ENCODE measurements at regions not wholly inside any gene's neighbourhood (a gene's known extent, or its start where the extent isn't known, plus 50 kb on each side); places are given as distances from the start of the nearest gene placed in this dataset.
"Not testable (repeated sequence)": the region's sequence is repeated elsewhere in the genome, so short reads cannot be mapped to it uniquely, and the experiment has no call there.

- Histone ChIP-seq H2AFZ (no peak overlapping the region), H3K79me2 (no peaks in the 10 kb centered on the region), H3K36me3 (ENCODE audit: control insufficient read depth, insufficient read depth, low read length) (no peaks in the 10 kb centered on the region), H3K4me3 (ENCODE audit: low read depth, low read length) (no peak overlapping the region), H3K9ac (no peak overlapping the region), H3K27ac (no peak overlapping the region), H3K27me3 (ENCODE audit: control insufficient read depth, insufficient read depth, low read length) (no peaks in the 10 kb centered on the region), H3K9me3 (ENCODE audit: control insufficient read depth, low read length) (no peaks in the 10 kb centered on the region), H3K4me1 (no peaks in the 10 kb centered on the region), H3K4me2 (ENCODE audit: low read length) (no peak overlapping the region)
- no peak for TF ChIP-seq CTCF (IDR thresholded peaks at IDR 0.05)
Measured at GRCh38 chr11:38538866-38539680, 1941.0 kb upstream of the RAG2 start.

- H3K4me2 ChIP-seq (ENCODE audit: low read length): no peak overlapping the region
- H3K4me1 ChIP-seq: no peaks in the 10 kb centered on the region
Measured at GRCh38 chr11:38530226-38530625, 1932.2 kb upstream of the RAG2 start.

GRCh38 chr11:38524945-38525344 is 1926.9 kb upstream of the RAG2 start:
- no peak overlapping the region for H3K9ac ChIP-seq
- no peaks in the 10 kb centered on the region for H3K79me2 ChIP-seq
- no peak for TF ChIP-seq CTCF (IDR thresholded peaks at IDR 0.05)
- H2AFZ ChIP-seq: no peak overlapping the region
- no peaks in the 10 kb centered on the region for H3K36me3 ChIP-seq (ENCODE audit: control insufficient read depth, insufficient read depth, low read length)
- no peak overlapping the region for H3K4me3 ChIP-seq (ENCODE audit: low read depth, low read length)
- H3K4me2 ChIP-seq (ENCODE audit: low read length): no peak overlapping the region
- H3K27ac ChIP-seq: no peak overlapping the region
- no peaks in the 10 kb centered on the region for H3K27me3 ChIP-seq (ENCODE audit: control insufficient read depth, insufficient read depth, low read length)
- H3K4me1 ChIP-seq: no peaks in the 10 kb centered on the region
- H3K9me3 ChIP-seq (ENCODE audit: control insufficient read depth, low read length): no peaks in the 10 kb centered on the region

More at GRCh38 chr11:38530226-38530625, 1932.2 kb upstream of the RAG2 start:
- no peaks in the 10 kb centered on the region for H3K27me3 ChIP-seq (ENCODE audit: control insufficient read depth, insufficient read depth, low read length)
- no peak for TF ChIP-seq CTCF (IDR thresholded peaks at IDR 0.05)
- no peaks in the 10 kb centered on the region for H3K36me3 ChIP-seq (ENCODE audit: control insufficient read depth, insufficient read depth, low read length)
- H3K4me3 ChIP-seq (ENCODE audit: low read depth, low read length): no peak overlapping the region
- H3K9me3 ChIP-seq (ENCODE audit: control insufficient read depth, low read length): no peaks in the 10 kb centered on the region
- no peak overlapping the region for H3K27ac ChIP-seq
- no peak overlapping the region for H2AFZ ChIP-seq
- H3K79me2 ChIP-seq: no peaks in the 10 kb centered on the region
- H3K9ac ChIP-seq: no peak overlapping the region

- Histone ChIP-seq H3K79me2 (no peaks in the 10 kb centered on the region), H3K27ac (no peak overlapping the region), H3K4me1 (no peaks in the 10 kb centered on the region), H3K9ac (no peak overlapping the region), H3K36me3 (ENCODE audit: control insufficient read depth, insufficient read depth, low read length) (no peaks in the 10 kb centered on the region), H3K4me2 (ENCODE audit: low read length) (no peak overlapping the region), H2AFZ (no peak overlapping the region), H3K9me3 (ENCODE audit: control insufficient read depth, low read length) (no peaks in the 10 kb centered on the region), H3K4me3 (ENCODE audit: low read depth, low read length) (no peak overlapping the region), H3K27me3 (ENCODE audit: control insufficient read depth, insufficient read depth, low read length) (no peaks in the 10 kb centered on the region)
- no peak for TF ChIP-seq CTCF (IDR thresholded peaks at IDR 0.05)
Measured at GRCh38 chr11:38517991-38518390, 1920.0 kb upstream of the RAG2 start.

- H3K4me3 ChIP-seq (ENCODE audit: low read depth, low read length); H3K27me3 ChIP-seq (ENCODE audit: control insufficient read depth, insufficient read depth, low read length); H3K4me2 ChIP-seq (ENCODE audit: low read length); H2AFZ ChIP-seq; H3K9ac ChIP-seq; H3K27ac ChIP-seq; H3K79me2 ChIP-seq; H3K36me3 ChIP-seq (ENCODE audit: control insufficient read depth, insufficient read depth, low read length); H3K9me3 ChIP-seq (ENCODE audit: control insufficient read depth, low read length); H3K4me1 ChIP-seq: not testable (repeated sequence)
Measured at GRCh38 chr11:38512830-38513229, 1914.8 kb upstream of the RAG2 start.
